K562 (cell line): ENCODE measurements at regions not wholly inside any gene's neighbourhood (a gene's known extent, or its start where the extent isn't known, plus 50 kb on each side); places are given as distances from the start of the nearest gene placed in this dataset.

Experiments
- ATAC-seq: fragments of 200-7000 bp; cut with Tn5 transposase; 3 replicates; pipeline ENCODE4 v1.9.1; 2020; ENCODE audit warnings: moderate library complexity
- BruUV-seq: library from RNA; stranded (reverse); fragments of 400-500 nt; replicated peaks from 2 replicates; lab custom pipeline; 2021; lab: Mats Ljungman, UMichigan
- CTCF ChIA-PET: fragments of 300-600 bp; formaldehyde crosslinking; extraction: SDS; loops from one replicate; lab custom pipeline; 2021; ENCODE audit warnings: low intra/inter-chr PET ratio; lab: Yijun Ruan, JAX
- POLR2A ChIA-PET: fragments of 300-600, 350-650 bp; sonication (Branson Sonifier 250); formaldehyde crosslinking; extraction: SDS; loops from one replicate; lab custom pipeline; 2021; ENCODE audit warnings: antibody characterized with exemption, inconsistent platforms; lab: Yijun Ruan, JAX
- DNase-seq, 4 experiments: peaks; one replicate each; pipeline versions ENCODE4 v3.0.0 to v3.0.0-alpha.2; 2011 to 2018; ENCODE audit warnings: low spot score in 3 of 4, mixed read lengths in 3 of 4; ENCODE audit errors: extremely low read depth in 1 of 4
- FAIRE-seq: peaks from 2 replicates; lab custom pipeline; 2011; peaks lifted over from hg19 to GRCh38; lab: Jason Lieb, UNC
- H2AFZ ChIP-seq: 2 replicates; pipeline ENCODE4 v1.6.0; 2011; ENCODE audit warnings: low read depth, low read length, control low read depth, inconsistent platforms
- H3K27ac ChIP-seq: fragments of 200-600 bp; 3 replicates; pipeline ENCODE4 v1.8.0; 2011; ENCODE audit warnings: low read depth, mild to moderate bottlenecking, control low read depth, inconsistent platforms, low read length, moderate library complexity, mixed read lengths; ENCODE audit errors: extremely low read depth
- H3K27me3 ChIP-seq, 2 experiments: fragments of 300-600 bp in 1 of 2; 2 replicates in 1 of 2; 3 replicates in 1 of 2; pipeline versions ENCODE4 v1.6.0 to v1.8.0; 2011; ENCODE audit warnings: inconsistent platforms in 2 of 2, low read length in 2 of 2, mild to moderate bottlenecking in 1 of 2, mixed read lengths in 1 of 2, moderate library complexity in 1 of 2; ENCODE audit not compliant: control insufficient read depth in 2 of 2, insufficient read depth in 2 of 2
- H3K36me3 ChIP-seq: fragments of 300-600 bp; 3 replicates; pipeline ENCODE4 v1.8.0; 2011; ENCODE audit warnings: mild to moderate bottlenecking, low read length, inconsistent platforms; ENCODE audit not compliant: control insufficient read depth, insufficient read depth
- H3K4me1 ChIP-seq, 2 experiments: fragments of 200-600 bp in 1 of 2; replicated peaks in 1 of 2; 2 replicates in 1 of 2; 3 replicates in 1 of 2; pipeline versions ENCODE4 v1.5.1 to v1.8.0; 2011; ENCODE audit warnings: inconsistent platforms in 2 of 2, low read length in 2 of 2, mild to moderate bottlenecking in 1 of 2, mixed read lengths in 1 of 2, moderate library complexity in 1 of 2; ENCODE audit not compliant: control insufficient read depth in 2 of 2, insufficient read depth in 2 of 2
- H3K4me2 ChIP-seq: 2 replicates; pipeline ENCODE4 v1.6.1; 2011; ENCODE audit warnings: low read length, control low read depth, inconsistent platforms, mixed read lengths; ENCODE audit not compliant: insufficient read depth
- H3K4me3 ChIP-seq: fragments of 200-600 bp; sonication (generic), shearing (Covaris generic); 2 replicates; pipeline ENCODE4 v1.5.1; 2016; ENCODE audit warnings: control low read depth, inconsistent platforms
- H3K79me2 ChIP-seq: fragments of 200-600 bp; 3 replicates; pipeline ENCODE4 v1.8.0; 2011; ENCODE audit warnings: low read length, inconsistent platforms; ENCODE audit not compliant: control insufficient read depth, insufficient read depth
- H3K9ac ChIP-seq, 2 experiments: 2 replicates each; pipeline versions ENCODE4 v1.6.0 to v1.6.1; 2011; ENCODE audit warnings: low read depth in 2 of 2, low read length in 2 of 2, control low read depth in 1 of 2, inconsistent platforms in 1 of 2, mild to moderate bottlenecking in 1 of 2, mixed read lengths in 1 of 2; ENCODE audit not compliant: insufficient read depth in 1 of 2
- H3K9me1 ChIP-seq: one replicate; pipeline ENCODE4 v1.6.0; 2011; ENCODE audit warnings: inconsistent platforms, mild to moderate bottlenecking, low read length, moderate library complexity; ENCODE audit not compliant: control insufficient read depth, insufficient read depth
- H3K9me3 ChIP-seq: replicated peaks from 2 replicates; pipeline ENCODE4 v1.5.1; 2011; ENCODE audit warnings: low read depth, low read length, inconsistent platforms; ENCODE audit not compliant: control insufficient read depth, insufficient read depth
- H4K20me1 ChIP-seq: replicated peaks from 2 replicates; pipeline ENCODE4 v1.6.1; 2011; ENCODE audit warnings: low read length, inconsistent platforms, mixed read lengths; ENCODE audit not compliant: control insufficient read depth, insufficient read depth
- ERF ChIP-seq: fragments of 450-650 bp; formaldehyde crosslinking; IDR thresholded peaks from 2 replicates; pipeline ENCODE4 v1.4.0; 2020; ENCODE audit warnings: mild to moderate bottlenecking, mixed read lengths
- L3MBTL2 ChIP-seq: fragments of 450-650 bp; IDR thresholded peaks from 2 replicates; pipeline ENCODE4 v1.6.1; 2016; ENCODE audit warnings: mild to moderate bottlenecking, moderate library complexity
- LCOR ChIP-seq: sonication (generic); formaldehyde crosslinking; IDR thresholded peaks from 2 replicates; pipeline ENCODE4 v1.8.0; 2022; ENCODE audit warnings: mild to moderate bottlenecking, missing genetic modification reagents
- STAG1 ChIP-seq: sonication (generic); formaldehyde crosslinking; IDR thresholded peaks from 2 replicates; pipeline ENCODE4 v1.5.0; 2020; ENCODE audit warnings: missing genetic modification reagents, borderline replicate concordance
- WGBS: fragments of 100-300 bp; shearing (Covaris generic); methylation state at CpG from one replicate; pipeline ENCODE4 v1.1.6; 2016; ENCODE audit warnings: low coverage, mixed read lengths; ENCODE audit not compliant: insufficient coverage; ENCODE audit errors: missing lambda C conversion rate; 5-methylcytosine and 5-hydroxymethylcytosine counted together
- in situ Hi-C: fragments of 300-500 bp; cut with MboI; formaldehyde crosslinking; loops from 4 replicates; pipeline ENCODE4 v1.15.0; 2018; ENCODE audit warnings: inconsistent platforms, mixed read lengths
- intact Hi-C: fragments of 100-400 bp; cut with micrococcal nuclease; formaldehyde crosslinking; loops from 2 replicates; pipeline ENCODE4 v1.14.2; 2022
- TF ChIP-seq, protein P1 (sequence below): fragments of 450-650 bp; formaldehyde crosslinking; IDR thresholded peaks from 2 replicates; pipeline ENCODE4 v1.4.0; 2020; ENCODE audit warnings: mild to moderate bottlenecking, mixed read lengths
- TF ChIP-seq, protein P2 (sequence below): fragments of 450-650 bp; IDR thresholded peaks from 2 replicates; pipeline ENCODE4 v1.6.1; 2016; ENCODE audit warnings: low read depth, mild to moderate bottlenecking, moderate library complexity
- TF ChIP-seq, protein P3 (sequence below): sonication (generic); formaldehyde crosslinking; IDR thresholded peaks from 2 replicates; pipeline ENCODE4 v1.9.0; 2022; ENCODE audit warnings: mild to moderate bottlenecking, missing genetic modification reagents
- TF ChIP-seq, protein P4 (sequence below): sonication (generic); formaldehyde crosslinking; IDR thresholded peaks from 2 replicates; pipeline ENCODE4 v1.9.0; 2022; ENCODE audit warnings: mild to moderate bottlenecking, missing genetic modification reagents
- TF ChIP-seq, protein P5 (sequence below): sonication (generic); formaldehyde crosslinking; IDR thresholded peaks from 2 replicates; pipeline ENCODE4 v1.8.1; 2022; ENCODE audit warnings: missing genetic modification reagents

DNA sequence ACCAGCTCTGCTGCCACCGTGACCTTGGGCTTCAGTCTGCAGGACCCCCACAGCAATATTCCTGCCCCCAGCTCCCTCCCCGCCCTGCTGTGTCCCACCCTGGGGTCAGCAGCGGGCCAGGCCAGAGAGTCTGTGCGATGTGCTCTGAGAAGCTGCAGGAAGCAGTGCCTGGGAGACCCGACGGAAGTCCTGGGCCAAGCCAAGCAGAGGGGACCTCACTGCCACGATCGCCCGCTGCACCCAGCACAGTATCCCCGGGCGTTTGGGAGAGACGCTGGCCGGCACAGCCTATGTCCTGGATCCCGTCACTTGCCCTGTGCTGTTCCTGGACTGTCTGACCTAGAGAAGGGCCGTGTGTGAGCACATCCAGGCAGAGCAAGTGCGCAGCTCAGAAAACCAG lies 106.6 kb upstream of the TTC34 start (continued):
- TF ChIP-seq, protein P1, sequence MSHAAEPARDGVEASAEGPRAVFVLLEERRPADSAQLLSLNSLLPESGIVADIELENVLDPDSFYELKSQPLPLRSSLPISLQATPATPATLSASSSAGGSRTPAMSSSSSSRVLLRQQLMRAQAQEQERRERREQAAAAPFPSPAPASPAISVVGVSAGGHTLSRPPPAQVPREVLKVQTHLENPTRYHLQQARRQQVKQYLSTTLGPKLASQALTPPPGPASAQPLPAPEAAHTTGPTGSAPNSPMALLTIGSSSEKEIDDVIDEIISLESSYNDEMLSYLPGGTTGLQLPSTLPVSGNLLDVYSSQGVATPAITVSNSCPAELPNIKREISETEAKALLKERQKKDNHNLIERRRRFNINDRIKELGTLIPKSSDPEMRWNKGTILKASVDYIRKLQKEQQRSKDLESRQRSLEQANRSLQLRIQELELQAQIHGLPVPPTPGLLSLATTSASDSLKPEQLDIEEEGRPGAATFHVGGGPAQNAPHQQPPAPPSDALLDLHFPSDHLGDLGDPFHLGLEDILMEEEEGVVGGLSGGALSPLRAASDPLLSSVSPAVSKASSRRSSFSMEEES, result no peak

DNA sequence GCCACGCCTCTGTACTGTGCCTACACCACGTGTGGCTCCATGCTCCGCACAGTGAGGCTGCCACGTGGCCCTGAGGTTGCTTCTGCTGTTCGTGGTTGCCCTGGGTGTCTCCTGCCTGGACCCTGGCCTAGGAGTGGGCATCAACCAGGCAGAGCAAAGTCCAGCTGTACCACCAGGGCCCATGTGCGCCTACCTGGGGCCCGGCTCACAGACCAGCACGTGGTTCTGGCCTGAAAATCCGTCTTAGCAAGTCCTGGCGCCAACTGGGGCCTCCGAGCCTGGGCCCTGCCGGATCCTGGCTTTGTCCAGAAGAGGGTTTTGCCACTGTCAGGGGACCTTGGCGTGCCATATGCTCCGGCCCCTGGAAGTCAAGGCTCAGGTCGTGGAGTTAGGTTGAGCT lies 107.1 kb upstream of the TTC34 start:
- peaks cover 7% of the 10 kb centered on the region; the same call in 1 of the 2 replicates for H4K20me1 ChIP-seq
- ATAC-seq (peak; percentile 25; the same call in 2 of the 3 replicates), FAIRE-seq (no peak), DNase-seq (no peak)
- H3K9me3 ChIP-seq, result no peaks in the 10 kb centered on the region
- H3K4me1 ChIP-seq, result peaks cover 0 to 10% of the 10 kb centered on the region in 2 experiments; a peak in 2 of 5 replicates
- no TSS peak for BruUV-seq
- ChIA-PET CTCF (no interaction called here), POLR2A (interaction anchor here (0.5 kb wide), 1 partner anchor 38 kb away, joined by 3 read pairs; no protein-coding TSS in a partner anchor)
- H3K36me3 ChIP-seq, result no peaks in the 10 kb centered on the region
- H3K4me3 ChIP-seq, result no peak overlapping the region
- no peaks in the 10 kb centered on the region for H3K79me2 ChIP-seq
- no peak overlapping the region for H2AFZ ChIP-seq
- TF ChIP-seq, protein P2, sequence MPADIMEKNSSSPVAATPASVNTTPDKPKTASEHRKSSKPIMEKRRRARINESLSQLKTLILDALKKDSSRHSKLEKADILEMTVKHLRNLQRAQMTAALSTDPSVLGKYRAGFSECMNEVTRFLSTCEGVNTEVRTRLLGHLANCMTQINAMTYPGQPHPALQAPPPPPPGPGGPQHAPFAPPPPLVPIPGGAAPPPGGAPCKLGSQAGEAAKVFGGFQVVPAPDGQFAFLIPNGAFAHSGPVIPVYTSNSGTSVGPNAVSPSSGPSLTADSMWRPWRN, result no peak
- TF ChIP-seq, protein P3, sequence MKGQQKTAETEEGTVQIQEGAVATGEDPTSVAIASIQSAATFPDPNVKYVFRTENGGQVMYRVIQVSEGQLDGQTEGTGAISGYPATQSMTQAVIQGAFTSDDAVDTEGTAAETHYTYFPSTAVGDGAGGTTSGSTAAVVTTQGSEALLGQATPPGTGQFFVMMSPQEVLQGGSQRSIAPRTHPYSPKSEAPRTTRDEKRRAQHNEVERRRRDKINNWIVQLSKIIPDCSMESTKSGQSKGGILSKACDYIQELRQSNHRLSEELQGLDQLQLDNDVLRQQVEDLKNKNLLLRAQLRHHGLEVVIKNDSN (CRISPR knock-in tag), result peak; percentile 43; the same call in 1 of the 2 replicates
- TF ChIP-seq, protein P4, sequence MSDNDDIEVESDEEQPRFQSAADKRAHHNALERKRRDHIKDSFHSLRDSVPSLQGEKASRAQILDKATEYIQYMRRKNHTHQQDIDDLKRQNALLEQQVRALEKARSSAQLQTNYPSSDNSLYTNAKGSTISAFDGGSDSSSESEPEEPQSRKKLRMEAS (CRISPR knock-in tag), result peak; percentile 35; the same call in 1 of the 2 replicates
- TF ChIP-seq LCOR (CRISPR knock-in tag) (no peak), ERF (CRISPR knock-in tag) (no peak), STAG1 (CRISPR knock-in tag) (no peak), L3MBTL2 (peak; percentile 27; the same call in 1 of the 2 replicates)
- TF ChIP-seq, protein P5, sequence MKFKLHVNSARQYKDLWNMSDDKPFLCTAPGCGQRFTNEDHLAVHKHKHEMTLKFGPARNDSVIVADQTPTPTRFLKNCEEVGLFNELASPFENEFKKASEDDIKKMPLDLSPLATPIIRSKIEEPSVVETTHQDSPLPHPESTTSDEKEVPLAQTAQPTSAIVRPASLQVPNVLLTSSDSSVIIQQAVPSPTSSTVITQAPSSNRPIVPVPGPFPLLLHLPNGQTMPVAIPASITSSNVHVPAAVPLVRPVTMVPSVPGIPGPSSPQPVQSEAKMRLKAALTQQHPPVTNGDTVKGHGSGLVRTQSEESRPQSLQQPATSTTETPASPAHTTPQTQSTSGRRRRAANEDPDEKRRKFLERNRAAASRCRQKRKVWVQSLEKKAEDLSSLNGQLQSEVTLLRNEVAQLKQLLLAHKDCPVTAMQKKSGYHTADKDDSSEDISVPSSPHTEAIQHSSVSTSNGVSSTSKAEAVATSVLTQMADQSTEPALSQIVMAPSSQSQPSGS (CRISPR knock-in tag), result no peak
- in situ Hi-C loops (loop anchor here (25.0 kb wide), 1 partner anchor 221 kb away; no protein-coding TSS in a partner anchor), intact Hi-C loops (no loop called here)
- WGBS, result 3% methylated on average over 15 of the region's 15 CpGs
- H3K9me1 ChIP-seq, result no peaks in the 10 kb centered on the region
- H3K4me2 ChIP-seq, result no peak overlapping the region
- H3K27me3 ChIP-seq, result peaks cover 6 to 35% of the 10 kb centered on the region in 2 experiments; a peak in 3 of 5 replicates
- no peak overlapping the region; a peak in 1 of 4 replicates for H3K9ac ChIP-seq
- H3K27ac ChIP-seq, result no peak overlapping the region
